PC-9 (cell line): ENCODE measurements at regions not wholly inside any gene's neighbourhood (a gene's known extent, or its start where the extent isn't known, plus 50 kb on each side); places are given as distances from the start of the nearest gene placed in this dataset.

Experiments used
- BruUV-seq: library from RNA; stranded (reverse); fragments of 400-500 nt; replicated peaks from 2 replicates; lab custom pipeline; 2021; lab: Mats Ljungman, UMichigan
- CTCF ChIA-PET: fragments of 300-600 bp; sonication (Branson Sonifier 250); formaldehyde crosslinking; loops from one replicate; lab custom pipeline; 2022; ENCODE audit warnings: antibody characterized with exemption; lab: Charles Lee
- POLR2A ChIA-PET: fragments of 300-600 bp; sonication (Branson Sonifier 250); formaldehyde crosslinking; loops from one replicate; lab custom pipeline; 2022; ENCODE audit warnings: antibody characterized with exemption; ENCODE audit not compliant: unreplicated experiment; lab: Charles Lee
- DNase-seq, 2 experiments: peaks; one replicate each; pipeline versions ENCODE4 v3.0.0 to v3.0.0-alpha.2; 2015 to 2022; ENCODE audit warnings: mixed read lengths in 1 of 2
- H2AFZ ChIP-seq: fragments of 200-600 bp; sonication (generic); 2 replicates; pipeline ENCODE4 v1.8.1; 2017; ENCODE audit warnings: antibody characterized with exemption
- H3F3A ChIP-seq: fragments of 200-600 bp; sonication (generic); 2 replicates; pipeline ENCODE4 v1.8.1; 2017; ENCODE audit warnings: antibody characterized with exemption, mild to moderate bottlenecking, low read depth; ENCODE audit not compliant: insufficient read depth
- H3K27ac ChIP-seq: fragments of 200-600 bp; sonication (generic); 2 replicates; pipeline ENCODE4 v1.6.1; 2016; ENCODE audit warnings: mixed run types
- H3K27me3 ChIP-seq: fragments of 200-600 bp; sonication (generic); 2 replicates; pipeline ENCODE4 v1.6.1; 2016; ENCODE audit warnings: low read depth, mixed run types; ENCODE audit not compliant: insufficient read depth
- H3K36me3 ChIP-seq: fragments of 200-600 bp; sonication (generic); 2 replicates; pipeline ENCODE4 v1.6.1; 2016; ENCODE audit warnings: low read depth, mixed run types
- H3K4me1 ChIP-seq: fragments of 200-600 bp; sonication (generic); replicated peaks from 2 replicates; pipeline ENCODE4 v1.6.1; 2016; ENCODE audit warnings: mixed run types; ENCODE audit not compliant: insufficient read depth
- H3K4me2 ChIP-seq: fragments of 200-600 bp; sonication (generic); 2 replicates; pipeline ENCODE4 v1.6.1; 2017; ENCODE audit warnings: mixed run types
- H3K4me3 ChIP-seq: fragments of 200-600 bp; sonication (generic); 2 replicates; pipeline ENCODE4 v1.6.1; 2016; ENCODE audit warnings: mixed run types
- H3K79me2 ChIP-seq: fragments of 200-600 bp; sonication (generic); 2 replicates; pipeline ENCODE4 v1.6.1; 2017; ENCODE audit warnings: low read depth, mixed run types
- H3K9me2 ChIP-seq: fragments of 200-600 bp; sonication (generic); 2 replicates; pipeline ENCODE4 v1.8.1; 2017; ENCODE audit warnings: mild to moderate bottlenecking; ENCODE audit not compliant: insufficient read depth
- H3K9me3 ChIP-seq: fragments of 200-600 bp; sonication (generic); 2 replicates; pipeline ENCODE4 v1.8.1; 2016; ENCODE audit warnings: low read depth; ENCODE audit not compliant: insufficient read depth
- H4K20me1 ChIP-seq: fragments of 200-600 bp; sonication (generic); 2 replicates; pipeline ENCODE4 v1.8.1; 2017; ENCODE audit not compliant: insufficient read depth
- CTCF ChIP-seq: fragments of 200-600 bp; sonication (generic); conservative IDR thresholded peaks from 2 replicates; pipeline ENCODE4 v1.6.1; 2017; ENCODE audit warnings: mixed run types, antibody characterized with exemption, mild to moderate bottlenecking, moderate library complexity
- EZH2 ChIP-seq: fragments of 200-600 bp; sonication (generic); IDR thresholded peaks from 2 replicates; pipeline ENCODE4 v1.8.0; 2017; ENCODE audit warnings: antibody characterized with exemption, low read depth
- intact Hi-C: fragments of 100-400 bp; cut with micrococcal nuclease; formaldehyde crosslinking; loops from one replicate; pipeline ENCODE4 v1.10.0; 2022; ENCODE audit not compliant: unreplicated experiment

DNA sequence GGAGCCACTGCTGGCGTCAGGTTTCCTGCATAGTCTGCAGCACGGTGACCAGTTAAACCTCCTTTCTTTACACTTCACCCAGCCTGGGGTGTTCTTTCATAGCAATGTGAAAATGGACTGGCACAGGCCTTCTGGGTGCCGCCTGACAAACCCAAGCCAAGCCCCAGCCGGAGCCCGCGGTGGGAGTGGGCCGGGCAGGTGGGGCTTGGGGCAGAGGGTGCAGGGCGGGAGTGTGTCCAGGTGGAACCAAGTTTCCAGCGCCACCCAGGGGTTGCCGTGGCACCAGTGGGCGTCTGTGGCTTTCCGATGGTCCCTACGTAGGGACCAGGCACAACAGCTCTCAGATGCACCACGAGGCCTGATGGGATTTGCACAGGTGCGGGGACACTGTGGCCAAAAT, 75.8 kb downstream of the RTP5 start:
- Histone ChIP-seq H3K27ac (no peak overlapping the region), H3K4me2 (no peak overlapping the region), H3K4me3 (no peak overlapping the region), H3K9me2 (no peaks in the 10 kb centered on the region), H4K20me1 (no peaks in the 10 kb centered on the region), H3K4me1 (no peaks in the 10 kb centered on the region), H3K27me3 (peaks cover 68% of the 10 kb centered on the region), H3K79me2 (no peaks in the 10 kb centered on the region), H3F3A (0 out of 2 replicates have a peak, but pooled peaks cover 4% of the 10 kb centered on the region), H2AFZ (no peak overlapping the region), H3K36me3 (no peaks in the 10 kb centered on the region), H3K9me3 (peaks cover 6% of the 10 kb centered on the region; the same call in 1 of the 2 replicates)
- no TSS peak for BruUV-seq
- CTCF ChIA-PET, result no interaction called here
- no peak for DNase-seq
- intact Hi-C loops, result no loop called here
- POLR2A ChIA-PET, result no interaction called here
- TF ChIP-seq CTCF, result no peak
- no peak for TF ChIP-seq EZH2

GRCh38 chr2:241945803-241946202, 76.3 kb downstream of the RTP5 start:
- Histone ChIP-seq H3K9me3 (peaks cover 1% of the 10 kb centered on the region; the same call in 1 of the 2 replicates), H3K79me2 (no peaks in the 10 kb centered on the region), H3K36me3 (no peaks in the 10 kb centered on the region), H4K20me1 (no peaks in the 10 kb centered on the region), H3K4me3 (no peak overlapping the region), H3K9me2 (no peaks in the 10 kb centered on the region), H3F3A (0 out of 2 replicates have a peak, but pooled peaks cover 4% of the 10 kb centered on the region), H3K4me1 (no peaks in the 10 kb centered on the region), H3K27ac (no peak overlapping the region), H3K4me2 (no peak overlapping the region), H3K27me3 (peaks cover 68% of the 10 kb centered on the region), H2AFZ (no peak overlapping the region)
- ChIA-PET POLR2A (no interaction called here), CTCF (interaction anchor here (0.5 kb wide), 1 partner anchor 39 kb away, joined by 5 read pairs; no protein-coding TSS in a partner anchor)
- intact Hi-C loops, result no loop called here
- no TSS peak for BruUV-seq
- TF ChIP-seq CTCF (no peak), EZH2 (no peak)
- no peak for DNase-seq

DNA sequence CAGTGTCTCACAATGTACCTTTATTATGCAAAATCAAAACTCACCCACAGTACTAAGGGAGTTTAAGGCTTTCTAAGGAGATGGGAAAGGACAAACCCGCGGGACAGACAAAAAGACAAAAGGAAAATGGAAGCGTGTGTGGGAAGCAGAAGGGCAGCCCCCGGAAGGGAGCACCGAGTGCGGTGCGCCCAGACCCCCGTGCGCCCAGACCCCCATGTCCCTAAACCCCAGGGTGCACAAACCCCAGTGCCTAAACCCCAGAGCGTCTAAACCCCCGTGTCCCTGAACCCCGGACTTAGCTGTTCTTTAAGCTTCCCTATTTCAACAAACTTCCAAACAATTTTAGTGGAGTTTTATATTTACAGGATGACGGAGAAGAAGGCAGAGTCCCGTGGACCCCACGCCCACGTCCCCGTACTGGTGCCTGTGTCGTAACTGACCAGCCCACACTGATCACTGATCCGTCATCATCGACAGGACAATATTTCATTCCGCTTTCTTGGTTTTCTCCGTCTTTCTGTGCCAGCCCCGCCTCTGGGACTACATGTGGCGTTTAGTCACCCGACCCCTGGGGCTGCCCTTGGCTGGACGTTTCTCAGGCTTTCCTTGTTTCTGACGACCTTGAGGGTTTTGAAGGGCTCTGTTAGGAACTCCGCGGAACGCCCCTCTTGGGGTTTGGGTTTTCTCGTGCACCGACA, 76.9 kb downstream of the RTP5 start:
- Histone ChIP-seq H3K9me2 (no peaks in the 10 kb centered on the region), H3F3A (0 out of 2 replicates have a peak, but pooled peaks cover 4% of the 10 kb centered on the region), H3K4me3 (no peak overlapping the region), H2AFZ (no peak overlapping the region), H3K4me1 (no peaks in the 10 kb centered on the region), H3K27me3 (peaks cover 66% of the 10 kb centered on the region), H3K36me3 (no peaks in the 10 kb centered on the region), H3K27ac (no peak overlapping the region), H4K20me1 (no peaks in the 10 kb centered on the region), H3K4me2 (no peak overlapping the region), H3K79me2 (no peaks in the 10 kb centered on the region), H3K9me3 (no peaks in the 10 kb centered on the region)
- no peak for DNase-seq
- TF ChIP-seq EZH2 (no peak), CTCF (no peak)
- intact Hi-C loops, result no loop called here
- ChIA-PET CTCF (interaction anchor here (0.5 kb wide), 1 partner anchor 39 kb away, joined by 5 read pairs; no protein-coding TSS in a partner anchor), POLR2A (interaction anchor here (0.7 kb wide), 1 partner anchor 150 kb away, joined by 6 read pairs; no protein-coding TSS in a partner anchor)
- BruUV-seq, result no TSS peak
